Mesendoderm (in vitro differentiated cells): ENCODE measurements at regions not wholly inside any gene's neighbourhood (a gene's known extent, or its start where the extent isn't known, plus 50 kb on each side); places are given as distances from the start of the nearest gene placed in this dataset.

Source experiments
- DNase-seq: peaks from one replicate; pipeline ENCODE4 v3.0.0; 2013
- H2AK5ac ChIP-seq: 2 replicates; pipeline ENCODE4 v1.6.1; 2013; ENCODE audit warnings: low read length, inconsistent platforms
- H2BK120ac ChIP-seq: 2 replicates; pipeline ENCODE4 v1.6.1; 2013; ENCODE audit warnings: low read depth, mild to moderate bottlenecking, low read length, moderate library complexity, mixed read lengths
- H2BK15ac ChIP-seq: replicated peaks from 2 replicates; pipeline ENCODE4 v1.6.1; 2013; ENCODE audit warnings: low read depth, mild to moderate bottlenecking, moderate library complexity
- H2BK5ac ChIP-seq: 2 replicates; pipeline ENCODE4 v1.6.1; 2013; ENCODE audit warnings: low read length, inconsistent platforms
- H3K18ac ChIP-seq: 2 replicates; pipeline ENCODE4 v1.6.1; 2013; ENCODE audit warnings: mild to moderate bottlenecking, low read length, mixed read lengths
- H3K23ac ChIP-seq: one replicate; pipeline ENCODE4 v1.6.1; 2013; ENCODE audit warnings: low read length
- H3K27ac ChIP-seq: 2 replicates; pipeline ENCODE4 v1.5.1; 2013; ENCODE audit warnings: low read depth, mild to moderate bottlenecking, inconsistent platforms, low read length, moderate library complexity
- H3K27me3 ChIP-seq: 2 replicates; pipeline ENCODE4 v1.6.1; 2013; ENCODE audit warnings: low read length, control low read depth, mild to moderate bottlenecking, inconsistent platforms; ENCODE audit not compliant: insufficient read depth, poor library complexity
- H3K36me3 ChIP-seq: 2 replicates; pipeline ENCODE4 v1.6.1; 2013; ENCODE audit warnings: low read length, inconsistent platforms; ENCODE audit not compliant: control insufficient read depth, insufficient read depth
- H3K4ac ChIP-seq: one replicate; pipeline ENCODE4 v1.6.1; 2013; ENCODE audit warnings: low read depth, mild to moderate bottlenecking, low read length, moderate library complexity
- H3K4me1 ChIP-seq: 2 replicates; pipeline ENCODE4 v1.6.1; 2013; ENCODE audit warnings: low read depth, low read length, inconsistent platforms; ENCODE audit not compliant: control insufficient read depth
- H3K4me2 ChIP-seq: 2 replicates; pipeline ENCODE4 v1.6.1; 2013; ENCODE audit warnings: low read length
- H3K4me3 ChIP-seq: 2 replicates; pipeline ENCODE4 v1.5.1; 2013; ENCODE audit warnings: mild to moderate bottlenecking, low read length
- H3K56ac ChIP-seq: one replicate; pipeline ENCODE4 v1.6.1; 2013; ENCODE audit warnings: low read length
- H3K79me1 ChIP-seq: 2 replicates; pipeline ENCODE4 v1.6.1; 2013; ENCODE audit warnings: low read length, inconsistent platforms
- H3K79me2 ChIP-seq: 2 replicates; pipeline ENCODE4 v1.6.1; 2013; ENCODE audit warnings: mild to moderate bottlenecking, low read length; ENCODE audit not compliant: control insufficient read depth, insufficient read depth
- H3K9ac ChIP-seq: 2 replicates; pipeline ENCODE4 v1.6.1; 2013; ENCODE audit warnings: low read length, inconsistent platforms
- H4K5ac ChIP-seq: one replicate; pipeline ENCODE4 v1.6.1; 2013; ENCODE audit warnings: low read length
- H4K8ac ChIP-seq: one replicate; pipeline ENCODE4 v1.6.1; 2013; ENCODE audit warnings: low read depth, mild to moderate bottlenecking, control low read depth, low read length, moderate library complexity
- WGBS: extraction: QIAGEN DNeasy Blood & Tissue Kit; methylation state at CpG from one replicate; pipeline ENCODE4 v1.1.7; 2013; ENCODE audit warnings: low lambda C conversion rate, missing lambda C conversion rate; ENCODE audit not compliant: insufficient coverage; ENCODE audit errors: extremely low coverage; 5-methylcytosine and 5-hydroxymethylcytosine counted together

GRCh38 chr14:34231626-34232025 is 230.4 kb downstream of the SPTSSA start:
- Histone ChIP-seq H4K5ac (no peak overlapping the region), H3K36me3 (no peaks in the 10 kb centered on the region), H3K4me1 (no peaks in the 10 kb centered on the region), H3K27ac (no peak overlapping the region), H3K27me3 (no peaks in the 10 kb centered on the region), H4K8ac (no peak overlapping the region), H3K18ac (no peak overlapping the region), H2BK15ac (no peak overlapping the region), H3K56ac (no peak overlapping the region), H3K4ac (no peak overlapping the region), H2AK5ac (no peak overlapping the region), H3K9ac (no peak overlapping the region), H2BK120ac (no peak overlapping the region), H3K79me2 (no peaks in the 10 kb centered on the region), H3K4me2 (no peak overlapping the region), H2BK5ac (no peak overlapping the region), H3K23ac (no peak overlapping the region), H3K79me1 (no peaks in the 10 kb centered on the region), H3K4me3 (no peak overlapping the region)
- WGBS = no CpG with 5 or more reads among the region's 5 CpGs
- DNase-seq = no peak

- no peak overlapping the region for H2BK5ac ChIP-seq
- no peaks in the 10 kb centered on the region for H3K27me3 ChIP-seq
- no peak overlapping the region for H4K8ac ChIP-seq
- no peak overlapping the region for H3K4me2 ChIP-seq
- no peak overlapping the region for H2BK120ac ChIP-seq
- H2BK15ac ChIP-seq = no peak overlapping the region
- H2AK5ac ChIP-seq = no peak overlapping the region
- no peak overlapping the region for H3K18ac ChIP-seq
- H3K79me2 ChIP-seq = no peaks in the 10 kb centered on the region
- no peak overlapping the region for H4K5ac ChIP-seq
- no peaks in the 10 kb centered on the region for H3K79me1 ChIP-seq
- no peak overlapping the region for H3K4me3 ChIP-seq
- DNase-seq = no peak
- no peak overlapping the region for H3K56ac ChIP-seq
- H3K4me1 ChIP-seq = no peaks in the 10 kb centered on the region
- H3K23ac ChIP-seq = no peak overlapping the region
- H3K36me3 ChIP-seq = no peaks in the 10 kb centered on the region
- WGBS = no CpG with 5 or more reads among the region's 7 CpGs
- H3K9ac ChIP-seq = no peak overlapping the region
- H3K27ac ChIP-seq = no peak overlapping the region
- H3K4ac ChIP-seq = no peak overlapping the region
Measured at GRCh38 chr14:34229140-34229539, 232.9 kb downstream of the SPTSSA start.

- Histone ChIP-seq H3K4me3 (no peak overlapping the region), H3K23ac (no peak overlapping the region), H3K79me1 (no peaks in the 10 kb centered on the region), H3K9ac (no peak overlapping the region), H3K18ac (no peak overlapping the region), H3K27me3 (no peaks in the 10 kb centered on the region), H4K8ac (no peak overlapping the region), H3K4me2 (no peak overlapping the region), H3K4ac (no peak overlapping the region), H2AK5ac (no peak overlapping the region), H3K27ac (no peak overlapping the region), H4K5ac (no peak overlapping the region), H2BK15ac (no peak overlapping the region), H3K4me1 (no peaks in the 10 kb centered on the region), H3K56ac (no peak overlapping the region), H3K36me3 (no peaks in the 10 kb centered on the region), H3K79me2 (no peaks in the 10 kb centered on the region), H2BK5ac (no peak overlapping the region), H2BK120ac (no peak overlapping the region)
- DNase-seq = no peak
- WGBS = no CpG with 5 or more reads among the region's 5 CpGs
Measured at GRCh38 chr14:34228650-34228976, 233.4 kb downstream of the SPTSSA start.

GRCh38 chr14:34227834-34228649 is 234.0 kb downstream of the SPTSSA start:
- Histone ChIP-seq H4K8ac (no peak overlapping the region), H3K4me2 (no peak overlapping the region), H3K79me2 (no peaks in the 10 kb centered on the region), H3K4me1 (peaks cover 2% of the 10 kb centered on the region), H2BK15ac (no peak overlapping the region), H3K23ac (no peak overlapping the region), H3K9ac (peak overlapping the region; percentile 44), H2BK120ac (no peak overlapping the region), H3K4ac (no peak overlapping the region), H3K18ac (no peak overlapping the region), H3K79me1 (no peaks in the 10 kb centered on the region), H4K5ac (no peak overlapping the region), H3K56ac (peak overlapping the region; percentile 86), H3K4me3 (no peak overlapping the region), H3K36me3 (no peaks in the 10 kb centered on the region), H3K27ac (no peak overlapping the region), H2AK5ac (no peak overlapping the region), H2BK5ac (no peak overlapping the region), H3K27me3 (no peaks in the 10 kb centered on the region)
- DNase-seq = peak; percentile 78
- no CpG with 5 or more reads among the region's 22 CpGs for WGBS

GRCh38 chr14:34224221-34224620 is 237.8 kb downstream of the SPTSSA start:
- Histone ChIP-seq H2BK15ac (no peak overlapping the region), H3K79me1 (no peaks in the 10 kb centered on the region), H3K27ac (no peak overlapping the region), H3K4me1 (peaks cover 2% of the 10 kb centered on the region), H3K4ac (no peak overlapping the region), H3K18ac (no peak overlapping the region), H3K56ac (no peak overlapping the region), H2BK120ac (no peak overlapping the region), H3K4me2 (no peak overlapping the region), H4K8ac (no peak overlapping the region), H3K9ac (no peak overlapping the region), H3K4me3 (no peak overlapping the region), H4K5ac (no peak overlapping the region), H3K23ac (no peak overlapping the region), H3K79me2 (no peaks in the 10 kb centered on the region), H2BK5ac (no peak overlapping the region), H2AK5ac (no peak overlapping the region), H3K27me3 (no peaks in the 10 kb centered on the region), H3K36me3 (no peaks in the 10 kb centered on the region)
- DNase-seq = no peak
